PC-3 (cell line): ENCODE measurements at regions not wholly inside any gene's neighbourhood (a gene's known extent, or its start where the extent isn't known, plus 50 kb on each side); places are given as distances from the start of the nearest gene placed in this dataset.

Experiments
- ATAC-seq: fragments of 200-7000 bp; cut with Tn5 transposase; 2 replicates; pipeline ENCODE4 v1.9.1; 2020; ENCODE audit warnings: mild to moderate bottlenecking, moderate library complexity
- BruUV-seq: library from RNA; stranded (reverse); fragments of 400-500 nt; replicated peaks from 2 replicates; lab custom pipeline; 2021; lab: Mats Ljungman, UMichigan
- CTCF ChIA-PET: fragments of 300-600 bp; sonication (Branson Sonifier 250); formaldehyde crosslinking; loops from one replicate; lab custom pipeline; 2022; ENCODE audit warnings: antibody characterized with exemption; lab: Charles Lee
- POLR2A ChIA-PET: fragments of 300-600 bp; sonication (Branson Sonifier 250); formaldehyde crosslinking; loops from one replicate; lab custom pipeline; 2022; ENCODE audit warnings: antibody characterized with exemption; ENCODE audit not compliant: unreplicated experiment; lab: Charles Lee
- DNase-seq: peaks from one replicate; pipeline ENCODE4 v3.0.0-alpha.2; 2015
- H2AFZ ChIP-seq: fragments of 300-600 bp; sonication (generic); 2 replicates; pipeline ENCODE4 v1.6.0; 2016; ENCODE audit warnings: antibody characterized with exemption, low read length
- H3F3A ChIP-seq: fragments of 300-600 bp; sonication (generic); one replicate; pipeline ENCODE4 v1.6.0; 2017; ENCODE audit warnings: antibody characterized with exemption, low read length, control low read depth, mild to moderate bottlenecking; ENCODE audit not compliant: unreplicated experiment
- H3K27ac ChIP-seq: fragments of 300-600 bp; sonication (generic); 2 replicates; pipeline ENCODE4 v1.5.1; 2016; ENCODE audit warnings: mild to moderate bottlenecking, low read length
- H3K27me3 ChIP-seq: fragments of 300-600 bp; sonication (generic); 2 replicates; pipeline ENCODE4 v1.6.1; 2016; ENCODE audit warnings: low read length, mixed read lengths
- H3K36me3 ChIP-seq: fragments of 300-600 bp; sonication (generic); 2 replicates; pipeline ENCODE4 v1.6.1; 2016; ENCODE audit warnings: low read depth, mixed run types, low read length, mixed read lengths
- H3K4me1 ChIP-seq: fragments of 300-600 bp; sonication (generic); 2 replicates; pipeline ENCODE4 v1.5.1; 2016; ENCODE audit warnings: low read length; ENCODE audit not compliant: insufficient read depth
- H3K4me2 ChIP-seq: fragments of 300-600 bp; sonication (generic); 2 replicates; pipeline ENCODE4 v1.6.0; 2016; ENCODE audit warnings: low read length
- H3K4me3 ChIP-seq: fragments of 300-600 bp; sonication (generic); 2 replicates; pipeline ENCODE4 v1.5.1; 2016; ENCODE audit warnings: mild to moderate bottlenecking, low read length, mixed read lengths
- H3K79me2 ChIP-seq: fragments of 300-600 bp; sonication (generic); 2 replicates; pipeline ENCODE4 v1.6.1; 2017; ENCODE audit warnings: low read length, mixed read lengths
- H3K9ac ChIP-seq: fragments of 300-600 bp; sonication (generic); 2 replicates; pipeline ENCODE4 v1.6.0; 2016; ENCODE audit warnings: mild to moderate bottlenecking, low read length
- H3K9me2 ChIP-seq: fragments of 300-600 bp; sonication (generic); replicated peaks from 2 replicates; pipeline ENCODE4 v1.6.1; 2016; ENCODE audit warnings: mixed run types, low read length, mixed read lengths
- H3K9me3 ChIP-seq: fragments of 300-600 bp; sonication (generic); 2 replicates; pipeline ENCODE4 v1.6.1; 2016; ENCODE audit warnings: low read length, mixed read lengths
- H4K20me1 ChIP-seq: fragments of 300-600 bp; sonication (generic); 2 replicates; pipeline ENCODE4 v1.6.1; 2016; ENCODE audit warnings: low read length, mixed read lengths
- CTCF ChIP-seq: fragments of 300-600 bp; sonication (generic); conservative IDR thresholded peaks from 2 replicates; pipeline ENCODE4 v1.5.1; 2017; ENCODE audit warnings: antibody characterized with exemption, low read depth, mild to moderate bottlenecking, low read length
- EZH2 ChIP-seq: fragments of 300-600 bp; sonication (generic); IDR thresholded peaks from one replicate; pipeline ENCODE4 v1.6.1; 2017; ENCODE audit warnings: antibody characterized with exemption, mild to moderate bottlenecking, low read length; ENCODE audit not compliant: unreplicated experiment
- EZH2phosphoT487 ChIP-seq: fragments of 300-600 bp; sonication (generic); IDR thresholded peaks from 2 replicates; pipeline ENCODE4 v1.6.1; 2018; ENCODE audit warnings: mild to moderate bottlenecking, antibody characterized with exemption, low read length, borderline replicate concordance
- intact Hi-C: fragments of 100-400 bp; cut with micrococcal nuclease; formaldehyde crosslinking; loops from 2 replicates; pipeline ENCODE4 v1.9.0; 2023

- no peak for DNase-seq
- Histone ChIP-seq H3K27ac (no peak overlapping the region), H3K9ac (no peak overlapping the region), H3K36me3 (no peaks in the 10 kb centered on the region), H3K27me3 (no peaks in the 10 kb centered on the region), H3K9me2 (no peaks in the 10 kb centered on the region), H4K20me1 (no peaks in the 10 kb centered on the region), H3K9me3 (no peaks in the 10 kb centered on the region), H3K79me2 (no peaks in the 10 kb centered on the region), H2AFZ (no peak overlapping the region), H3K4me3 (no peak overlapping the region), H3K4me2 (no peak overlapping the region), H3K4me1 (no peaks in the 10 kb centered on the region), H3F3A (no peaks in the 10 kb centered on the region)
- POLR2A ChIA-PET = no interaction called here
- intact Hi-C loops = no loop called here
- CTCF ChIA-PET = no interaction called here
- no peak for TF ChIP-seq CTCF
- TF ChIP-seq EZH2 = no peak
- TF ChIP-seq EZH2phosphoT487 = no peak
- ATAC-seq = no peak
- BruUV-seq = no TSS peak
Measured at GRCh38 chr5:67696446-67696845, 499.8 kb upstream of the CD180 start.

- Histone ChIP-seq H3K27ac (no peak overlapping the region), H3K4me2 (no peak overlapping the region), H3K9me3 (no peaks in the 10 kb centered on the region), H3K79me2 (no peaks in the 10 kb centered on the region), H2AFZ (no peak overlapping the region), H3K4me3 (no peak overlapping the region), H3K36me3 (no peaks in the 10 kb centered on the region), H4K20me1 (no peaks in the 10 kb centered on the region), H3K27me3 (no peaks in the 10 kb centered on the region), H3K4me1 (no peaks in the 10 kb centered on the region), H3F3A (no peaks in the 10 kb centered on the region), H3K9me2 (no peaks in the 10 kb centered on the region), H3K9ac (no peak overlapping the region)
- TF ChIP-seq EZH2 (no peak), EZH2phosphoT487 (no peak), CTCF (no peak)
- intact Hi-C loops = no loop called here
- ATAC-seq (no peak), DNase-seq (no peak)
- ChIA-PET CTCF (no interaction called here), POLR2A (no interaction called here)
- BruUV-seq = no TSS peak
Measured at GRCh38 chr5:67695369-67695768, 498.8 kb upstream of the CD180 start.

- H3K4me2 ChIP-seq = no peak overlapping the region
- POLR2A ChIA-PET = no interaction called here
- H3K9me3 ChIP-seq = no peaks in the 10 kb centered on the region
- H3K9me2 ChIP-seq = no peaks in the 10 kb centered on the region
- H4K20me1 ChIP-seq = no peaks in the 10 kb centered on the region
- ATAC-seq = no peak
- no peaks in the 10 kb centered on the region for H3K36me3 ChIP-seq
- TF ChIP-seq EZH2phosphoT487 = no peak
- TF ChIP-seq CTCF = no peak
- TF ChIP-seq EZH2 = no peak
- H3F3A ChIP-seq = no peaks in the 10 kb centered on the region
- H3K4me3 ChIP-seq = no peak overlapping the region
- no TSS peak for BruUV-seq
- DNase-seq = no peak
- H3K79me2 ChIP-seq = no peaks in the 10 kb centered on the region
- H3K4me1 ChIP-seq = no peaks in the 10 kb centered on the region
- H3K9ac ChIP-seq = no peak overlapping the region
- intact Hi-C loops = no loop called here
- no peak overlapping the region for H3K27ac ChIP-seq
- CTCF ChIA-PET = no interaction called here
- H2AFZ ChIP-seq = no peak overlapping the region
- no peaks in the 10 kb centered on the region for H3K27me3 ChIP-seq
Measured at GRCh38 chr5:67694810-67695191, 498.2 kb upstream of the CD180 start.
